ENCODE measurements at regions not wholly inside any gene's neighbourhood (a gene's known extent, or its start where the extent isn't known, plus 50 kb on each side); places are given as distances from the start of the nearest gene placed in this dataset.

DNA sequence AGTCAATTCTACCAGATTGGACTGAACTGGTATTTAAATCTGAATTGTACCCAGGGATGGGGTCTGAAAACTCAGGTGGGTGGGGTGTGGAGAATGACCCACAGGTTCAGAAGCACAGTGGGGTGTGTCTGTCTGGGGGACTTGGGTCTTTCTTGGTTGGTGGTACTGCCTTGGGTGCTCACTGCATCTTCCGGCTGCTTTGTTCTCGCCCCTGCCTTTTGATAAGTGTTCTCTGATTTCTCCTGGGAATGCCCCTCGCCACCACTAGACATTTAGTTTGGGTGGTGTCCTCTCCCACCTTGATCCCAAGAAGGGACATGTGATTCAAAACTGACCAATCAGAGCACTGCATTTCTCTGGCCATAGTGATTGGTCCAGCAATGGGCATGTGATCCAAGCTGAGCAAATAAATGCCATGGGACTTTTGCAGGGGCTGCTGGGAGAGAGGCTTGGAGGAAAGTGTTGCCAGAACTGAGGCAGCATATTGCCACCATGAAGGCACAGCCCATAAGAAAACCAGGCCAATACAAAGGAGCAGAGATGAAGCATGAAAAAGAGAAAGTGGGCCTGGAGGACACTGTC lies 270.5 kb downstream of the NPHP4 start:
- Histone ChIP-seq H3K36me3 (no peaks in the 10 kb centered on the region), H3K27me3 (peaks cover 0 to 26% (median 0%) of the 10 kb centered on the region in 9 donors), H3K9me3 (no peaks in the 10 kb centered on the region), H3K4me1 (no peaks in the 10 kb centered on the region), H3K27ac (no peak overlapping the region), H3K4me3 (no peak overlapping the region)
- DNase-seq (no peak), ATAC-seq (no peak)
- TF ChIP-seq POLR2A (IDR thresholded peaks at IDR 0.05) = no peak
- TF ChIP-seq, protein P1, sequence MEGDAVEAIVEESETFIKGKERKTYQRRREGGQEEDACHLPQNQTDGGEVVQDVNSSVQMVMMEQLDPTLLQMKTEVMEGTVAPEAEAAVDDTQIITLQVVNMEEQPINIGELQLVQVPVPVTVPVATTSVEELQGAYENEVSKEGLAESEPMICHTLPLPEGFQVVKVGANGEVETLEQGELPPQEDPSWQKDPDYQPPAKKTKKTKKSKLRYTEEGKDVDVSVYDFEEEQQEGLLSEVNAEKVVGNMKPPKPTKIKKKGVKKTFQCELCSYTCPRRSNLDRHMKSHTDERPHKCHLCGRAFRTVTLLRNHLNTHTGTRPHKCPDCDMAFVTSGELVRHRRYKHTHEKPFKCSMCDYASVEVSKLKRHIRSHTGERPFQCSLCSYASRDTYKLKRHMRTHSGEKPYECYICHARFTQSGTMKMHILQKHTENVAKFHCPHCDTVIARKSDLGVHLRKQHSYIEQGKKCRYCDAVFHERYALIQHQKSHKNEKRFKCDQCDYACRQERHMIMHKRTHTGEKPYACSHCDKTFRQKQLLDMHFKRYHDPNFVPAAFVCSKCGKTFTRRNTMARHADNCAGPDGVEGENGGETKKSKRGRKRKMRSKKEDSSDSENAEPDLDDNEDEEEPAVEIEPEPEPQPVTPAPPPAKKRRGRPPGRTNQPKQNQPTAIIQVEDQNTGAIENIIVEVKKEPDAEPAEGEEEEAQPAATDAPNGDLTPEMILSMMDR (IDR thresholded peaks at IDR 0.05) = no peak
- 78 to 95% (median 82%) methylated on average over 3 of the region's 3 CpGs for WGBS, 4 donors
- intact Hi-C loops (cut with DNase I) = no loop called here

DNA sequence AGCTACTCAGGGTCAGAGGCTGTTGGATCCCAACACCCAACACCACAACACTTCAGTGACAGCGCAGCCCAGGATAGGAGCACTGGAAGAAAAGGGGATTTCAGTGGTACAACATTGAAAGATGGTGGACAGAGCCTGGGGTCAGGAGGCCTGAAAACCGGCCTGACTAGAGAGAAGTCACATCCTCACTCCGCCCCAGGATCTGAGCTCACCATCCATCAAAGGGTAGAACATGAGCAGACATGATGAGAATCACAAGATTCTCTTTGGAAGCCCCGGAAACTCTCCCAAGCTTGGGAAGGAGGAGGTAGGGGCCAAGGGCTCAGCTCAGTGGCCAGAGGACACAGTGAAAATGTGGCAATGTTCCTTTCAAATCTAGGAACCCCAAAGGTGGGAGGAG lies 271.3 kb downstream of the NPHP4 start:
- 78 to 79% (median 78%) methylated on average over 4 of the region's 4 CpGs for WGBS, 4 donors
- ATAC-seq (no peak), DNase-seq (no peak)
- Histone ChIP-seq H3K36me3 (no peaks in the 10 kb centered on the region), H3K9me3 (peaks cover 0 to 3% (median 0%) of the 10 kb centered on the region in 12 donors), H3K4me1 (no peaks in the 10 kb centered on the region), H3K27me3 (peaks cover 0 to 25% (median 0%) of the 10 kb centered on the region in 9 donors), H3K4me3 (no peak overlapping the region), H3K27ac (no peak overlapping the region)
- TF ChIP-seq POLR2A (IDR thresholded peaks at IDR 0.05) = no peak
- TF ChIP-seq, protein P1 (IDR thresholded peaks at IDR 0.05) = no peak
- intact Hi-C loops (cut with DNase I) = no loop called here

DNA sequence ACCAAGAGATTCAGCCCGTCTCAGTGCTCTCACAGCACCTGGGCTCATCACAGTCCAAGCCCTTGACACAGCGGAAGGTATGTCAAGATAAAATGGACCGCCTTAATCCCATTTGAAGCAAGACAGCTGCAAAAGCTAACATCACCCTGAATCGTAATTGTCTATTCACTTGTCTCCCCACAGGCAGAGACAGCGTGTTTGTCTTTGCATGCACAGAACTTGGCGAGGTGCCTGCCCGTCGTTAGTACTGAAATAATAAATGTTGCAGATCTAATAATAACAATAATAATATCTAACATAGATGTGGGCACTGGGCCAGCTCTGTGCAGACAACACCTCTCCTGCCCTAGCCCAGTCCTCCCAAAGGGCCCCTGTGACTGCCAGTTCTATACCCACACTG lies 271.7 kb downstream of the NPHP4 start:
- Histone ChIP-seq H3K4me1 (no peaks in the 10 kb centered on the region), H3K36me3 (no peaks in the 10 kb centered on the region), H3K4me3 (no peak overlapping the region), H3K27ac (no peak overlapping the region), H3K27me3 (peaks cover 0 to 29% (median 0%) of the 10 kb centered on the region in 9 donors), H3K9me3 (peaks cover 0 to 8% (median 0%) of the 10 kb centered on the region in 12 donors)
- WGBS, 4 donors = 40 to 68% (median 55%) methylated on average over 8 of the region's 8 CpGs
- no peak for TF ChIP-seq POLR2A (IDR thresholded peaks at IDR 0.05)
- TF ChIP-seq, protein P1 (IDR thresholded peaks at IDR 0.05) = no peak
- DNase-seq (peak in 1 of 5 donors; percentile 44), ATAC-seq (no peak)
- intact Hi-C loops (cut with DNase I) = no loop called here

DNA sequence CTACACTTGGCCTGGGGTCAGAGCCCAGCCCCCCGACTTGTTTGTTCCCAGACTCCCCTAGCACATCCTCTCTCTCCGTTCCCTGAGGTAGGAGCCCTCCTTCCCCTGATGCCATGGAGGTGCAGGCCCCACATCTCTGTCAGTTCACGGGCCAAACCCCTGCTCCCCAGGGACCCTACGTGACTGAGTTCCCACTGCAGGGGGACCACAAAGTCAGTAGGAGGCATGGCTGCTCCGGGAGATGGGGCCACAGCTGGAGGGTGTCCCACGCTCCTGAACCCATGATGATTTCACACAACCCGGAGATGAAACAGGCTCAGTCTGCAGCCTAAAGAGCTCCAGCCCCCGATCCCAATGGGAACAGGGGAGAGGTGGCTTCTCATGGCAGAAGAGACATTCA lies 272.2 kb downstream of the NPHP4 start:
- WGBS, 4 donors = 60 to 78% (median 67%) methylated on average over 8 of the region's 8 CpGs
- no peak for DNase-seq
- no peaks in the 10 kb centered on the region for H3K4me1 ChIP-seq

More for the DNA sequence above, 272.2 kb downstream of the NPHP4 start:
- Histone ChIP-seq H3K9me3 (peaks cover 0 to 12% (median 0%) of the 10 kb centered on the region in 12 donors), H3K36me3 (no peaks in the 10 kb centered on the region), H3K27ac (no peak overlapping the region), H3K27me3 (peaks cover 0 to 30% (median 0%) of the 10 kb centered on the region in 9 donors), H3K4me3 (no peak overlapping the region)
- no peak for ATAC-seq
- no peak for TF ChIP-seq POLR2A (IDR thresholded peaks at IDR 0.05)
- TF ChIP-seq, protein P1 (IDR thresholded peaks at IDR 0.05) = no peak
- intact Hi-C loops (cut with DNase I) = no loop called here

Measured in heart left ventricle (tissue), 16 donors.